ENCODE measurements at regions not wholly inside any gene's neighbourhood (a gene's known extent, or its start where the extent isn't known, plus 50 kb on each side); places are given as distances from the start of the nearest gene placed in this dataset.

DNA sequence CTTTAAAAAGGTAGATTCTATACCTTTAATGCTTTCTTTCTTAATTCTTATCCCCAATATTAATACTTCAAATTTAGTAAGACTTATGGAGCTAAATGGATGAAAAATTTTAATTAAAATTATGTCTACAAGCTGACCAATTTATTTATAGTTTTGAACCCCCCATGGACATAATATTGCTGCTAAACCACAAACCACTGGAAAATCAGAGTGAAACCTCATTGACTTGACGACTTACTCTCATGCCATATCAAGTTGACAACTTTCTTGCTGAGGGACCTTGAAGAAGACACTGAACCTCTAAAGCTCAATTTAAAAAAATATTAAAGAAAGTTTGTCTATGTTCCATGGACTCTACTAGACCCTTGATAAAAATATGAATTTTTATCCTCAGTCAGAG lies 653.7 kb downstream of the TLE1 start:
- Mint-ChIP-seq H3K27me3 (peaks cover 35% of the 10 kb centered on the region), H3K4me3 (ENCODE audit: low read depth) (no peak overlapping the region), H3K9me3 (ENCODE audit: low read depth) (no peaks in the 10 kb centered on the region), H3K27ac (no peak overlapping the region), H3K4me1 (ENCODE audit: low read depth) (peaks cover 33% of the 10 kb centered on the region), H3K36me3 (ENCODE audit: insufficient read depth) (no peaks in the 10 kb centered on the region)
- TF ChIP-seq, protein P1, sequence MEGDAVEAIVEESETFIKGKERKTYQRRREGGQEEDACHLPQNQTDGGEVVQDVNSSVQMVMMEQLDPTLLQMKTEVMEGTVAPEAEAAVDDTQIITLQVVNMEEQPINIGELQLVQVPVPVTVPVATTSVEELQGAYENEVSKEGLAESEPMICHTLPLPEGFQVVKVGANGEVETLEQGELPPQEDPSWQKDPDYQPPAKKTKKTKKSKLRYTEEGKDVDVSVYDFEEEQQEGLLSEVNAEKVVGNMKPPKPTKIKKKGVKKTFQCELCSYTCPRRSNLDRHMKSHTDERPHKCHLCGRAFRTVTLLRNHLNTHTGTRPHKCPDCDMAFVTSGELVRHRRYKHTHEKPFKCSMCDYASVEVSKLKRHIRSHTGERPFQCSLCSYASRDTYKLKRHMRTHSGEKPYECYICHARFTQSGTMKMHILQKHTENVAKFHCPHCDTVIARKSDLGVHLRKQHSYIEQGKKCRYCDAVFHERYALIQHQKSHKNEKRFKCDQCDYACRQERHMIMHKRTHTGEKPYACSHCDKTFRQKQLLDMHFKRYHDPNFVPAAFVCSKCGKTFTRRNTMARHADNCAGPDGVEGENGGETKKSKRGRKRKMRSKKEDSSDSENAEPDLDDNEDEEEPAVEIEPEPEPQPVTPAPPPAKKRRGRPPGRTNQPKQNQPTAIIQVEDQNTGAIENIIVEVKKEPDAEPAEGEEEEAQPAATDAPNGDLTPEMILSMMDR (IDR thresholded peaks at IDR 0.05; ENCODE audit: unreplicated experiment) = no peak
- no peak for DNase-seq (ENCODE audit: low spot score, unreplicated experiment)

- peaks cover 32% of the 10 kb centered on the region for H3K27me3 Mint-ChIP-seq
- TF ChIP-seq, protein P1 (IDR thresholded peaks at IDR 0.05; ENCODE audit: unreplicated experiment) = no peak
- no peak overlapping the region for H3K4me3 Mint-ChIP-seq (ENCODE audit: low read depth)
- no peak overlapping the region for H3K27ac Mint-ChIP-seq
- H3K4me1 Mint-ChIP-seq (ENCODE audit: low read depth) = peaks cover 37% of the 10 kb centered on the region
- no peak for DNase-seq (ENCODE audit: low spot score, unreplicated experiment)
- no peaks in the 10 kb centered on the region for H3K36me3 Mint-ChIP-seq (ENCODE audit: insufficient read depth)
- H3K9me3 Mint-ChIP-seq (ENCODE audit: low read depth) = no peaks in the 10 kb centered on the region
Observed at GRCh38 chr9:81035171-81035570, 654.2 kb downstream of the TLE1 start.

- Mint-ChIP-seq H3K4me1 (ENCODE audit: low read depth) (peaks cover 39% of the 10 kb centered on the region), H3K27ac (peak overlapping the region; percentile 42), H3K27me3 (peaks cover 19% of the 10 kb centered on the region), H3K36me3 (ENCODE audit: insufficient read depth) (no peaks in the 10 kb centered on the region), H3K4me3 (ENCODE audit: low read depth) (no peak overlapping the region), H3K9me3 (ENCODE audit: low read depth) (no peaks in the 10 kb centered on the region)
- TF ChIP-seq, protein P1 (IDR thresholded peaks at IDR 0.05; ENCODE audit: unreplicated experiment) = no peak
- no peak for DNase-seq (ENCODE audit: low spot score, unreplicated experiment)
Observed at GRCh38 chr9:81032831-81033230, 656.5 kb downstream of the TLE1 start.

DNA sequence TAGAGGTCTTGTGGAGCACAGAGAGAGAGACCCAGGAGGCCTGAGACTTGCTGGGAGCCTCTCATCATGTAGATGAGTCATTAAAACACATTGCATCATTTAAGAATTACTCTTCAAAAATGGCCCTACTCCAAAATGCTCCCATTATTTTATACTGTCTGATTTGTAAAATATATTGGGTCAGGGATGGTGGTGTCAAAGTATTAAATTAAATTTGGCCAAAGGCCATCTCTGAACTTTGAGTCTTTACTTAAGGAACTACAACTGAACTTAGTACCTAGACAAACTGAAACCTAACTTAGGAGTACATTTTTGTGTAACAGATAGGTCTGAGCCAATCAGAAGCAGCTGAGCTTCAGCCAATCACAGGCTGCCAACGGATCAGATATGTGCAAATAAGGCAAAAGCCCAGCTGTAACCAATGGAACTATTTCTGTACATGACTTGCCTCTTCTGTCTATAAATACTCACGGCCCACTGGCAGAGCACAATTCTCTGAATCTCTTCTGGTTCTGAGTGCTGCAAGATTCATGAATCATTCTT lies 657.2 kb downstream of the TLE1 start:
- no peak overlapping the region for H3K27ac Mint-ChIP-seq

DNA sequence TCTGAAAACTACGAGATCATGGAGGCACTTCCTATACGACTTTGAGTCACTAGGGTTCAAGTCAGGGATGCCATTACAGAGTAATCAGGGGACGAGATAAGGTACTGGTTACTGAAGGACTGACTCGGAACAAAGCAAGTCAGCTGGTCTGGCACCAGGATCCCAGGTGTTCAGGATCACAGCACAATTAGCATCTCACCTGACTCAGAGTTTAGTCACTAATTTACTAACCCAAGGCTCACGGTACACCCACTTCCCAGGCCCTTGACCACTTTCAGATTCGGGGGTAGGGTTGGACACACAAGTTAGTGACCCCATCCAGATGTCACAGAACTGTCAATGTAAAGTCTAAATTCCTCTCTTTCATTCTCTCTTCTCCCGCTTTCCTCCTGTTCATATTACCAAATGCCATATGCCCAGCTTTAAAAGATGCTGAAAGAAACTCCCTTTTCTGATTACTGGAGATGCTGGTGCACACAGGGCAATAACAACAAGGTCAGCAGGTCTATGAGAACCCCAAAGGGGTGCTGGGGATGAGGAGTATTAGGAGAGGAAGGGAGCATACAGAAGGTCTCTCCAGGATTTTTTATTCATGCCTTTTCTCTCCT lies 657.8 kb downstream of the TLE1 start:
- no peaks in the 10 kb centered on the region for H3K9me3 Mint-ChIP-seq (ENCODE audit: low read depth)
- H3K27me3 Mint-ChIP-seq = peaks cover 16% of the 10 kb centered on the region
- no peak overlapping the region for H3K4me3 Mint-ChIP-seq (ENCODE audit: low read depth)
- no peak for DNase-seq (ENCODE audit: low spot score, unreplicated experiment)
- peaks cover 36% of the 10 kb centered on the region for H3K4me1 Mint-ChIP-seq (ENCODE audit: low read depth)
- peak overlapping the region; percentile 76 for H3K27ac Mint-ChIP-seq
- TF ChIP-seq, protein P1 (IDR thresholded peaks at IDR 0.05; ENCODE audit: unreplicated experiment) = no peak
- H3K36me3 Mint-ChIP-seq (ENCODE audit: insufficient read depth) = no peaks in the 10 kb centered on the region

More for the DNA sequence above, 657.2 kb downstream of the TLE1 start:
- Mint-ChIP-seq H3K36me3 (ENCODE audit: insufficient read depth) (no peaks in the 10 kb centered on the region), H3K27me3 (peaks cover 19% of the 10 kb centered on the region), H3K9me3 (ENCODE audit: low read depth) (no peaks in the 10 kb centered on the region), H3K4me3 (ENCODE audit: low read depth) (no peak overlapping the region), H3K4me1 (ENCODE audit: low read depth) (peaks cover 36% of the 10 kb centered on the region)
- TF ChIP-seq, protein P1 (IDR thresholded peaks at IDR 0.05; ENCODE audit: unreplicated experiment) = no peak
- no peak for DNase-seq (ENCODE audit: low spot score, unreplicated experiment)

Measured in progenitor cell of endocrine pancreas (in vitro differentiated cells).